ENCODE measurements at regions not wholly inside any gene's neighbourhood (a gene's known extent, or its start where the extent isn't known, plus 50 kb on each side); places are given as distances from the start of the nearest gene placed in this dataset.

GRCh38 chr17:15109608-15110007, 155.5 kb downstream of the PMP22 start:
- no peak for DNase-seq (ENCODE audit: low read depth in 2 of 2)

- DNase-seq (ENCODE audit: low read depth in 2 of 2) = no peak
Observed at GRCh38 chr17:15108992-15109391, 156.1 kb downstream of the PMP22 start.

DNA sequence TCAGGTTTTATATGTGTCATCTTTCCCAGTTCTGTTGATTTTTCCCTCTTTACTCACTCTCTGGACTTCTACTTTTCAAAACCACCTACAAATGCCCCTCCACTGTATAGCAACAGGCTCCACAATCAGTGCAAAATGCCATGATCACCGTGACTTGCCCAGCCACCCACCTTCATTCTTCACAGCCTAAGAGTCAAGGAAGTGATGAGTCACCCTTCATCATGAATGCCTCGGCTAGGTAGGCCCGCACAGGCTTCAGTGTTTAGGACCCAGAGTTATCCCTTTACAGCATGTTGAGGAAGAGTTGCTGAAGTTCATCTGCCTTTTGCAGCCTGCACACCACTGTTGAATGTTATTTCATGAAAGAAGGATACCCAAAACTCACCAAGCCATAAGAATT, 158.6 kb downstream of the PMP22 start:
- no peak for DNase-seq (ENCODE audit: low read depth in 2 of 2)

GRCh38 chr17:15103785-15104184, 161.3 kb downstream of the PMP22 start:
- DNase-seq (ENCODE audit: low read depth in 2 of 2) = no peak

DNA sequence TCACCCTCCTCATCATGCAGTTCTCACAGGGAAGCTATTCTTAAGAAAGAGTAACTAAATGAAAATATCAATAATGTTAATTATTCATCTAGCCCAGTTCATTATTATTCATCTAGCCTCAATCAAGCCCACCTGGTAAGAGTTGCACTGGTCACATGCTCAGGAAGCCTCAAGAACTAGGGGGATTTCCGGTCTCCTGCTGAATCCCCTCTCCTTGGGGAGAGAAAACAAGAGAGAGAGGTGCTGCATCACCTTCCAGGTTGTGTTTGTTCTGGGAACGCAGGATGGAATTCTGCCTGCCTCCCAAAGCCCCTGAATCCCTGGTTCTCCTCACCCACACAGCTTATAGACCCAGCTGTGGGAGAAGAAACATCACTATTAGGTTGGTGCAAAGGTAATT, 164.0 kb downstream of the PMP22 start:
- DNase-seq (ENCODE audit: low read depth in 2 of 2) = no peak

DNA sequence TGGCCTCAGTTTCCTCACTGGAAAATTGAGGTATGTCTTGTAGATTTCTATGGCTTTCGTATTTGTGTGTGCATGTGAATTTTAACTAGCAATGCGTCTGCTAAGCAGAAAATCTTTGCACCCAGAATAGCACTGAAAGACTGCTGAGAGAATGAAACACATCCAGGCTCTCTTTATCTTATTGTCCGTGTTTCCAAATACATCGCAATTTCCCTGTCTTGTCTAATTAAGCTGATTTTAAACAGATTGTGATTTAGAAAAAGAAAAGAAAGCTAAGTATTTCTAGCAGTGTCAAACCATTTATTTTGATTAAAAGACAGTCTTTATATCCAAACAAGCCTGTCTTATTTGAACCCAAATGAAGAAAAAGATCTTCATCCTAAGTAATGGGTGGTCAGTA, 168.6 kb downstream of the PMP22 start:
- DNase-seq (ENCODE audit: low read depth in 2 of 2) = no peak

DNA sequence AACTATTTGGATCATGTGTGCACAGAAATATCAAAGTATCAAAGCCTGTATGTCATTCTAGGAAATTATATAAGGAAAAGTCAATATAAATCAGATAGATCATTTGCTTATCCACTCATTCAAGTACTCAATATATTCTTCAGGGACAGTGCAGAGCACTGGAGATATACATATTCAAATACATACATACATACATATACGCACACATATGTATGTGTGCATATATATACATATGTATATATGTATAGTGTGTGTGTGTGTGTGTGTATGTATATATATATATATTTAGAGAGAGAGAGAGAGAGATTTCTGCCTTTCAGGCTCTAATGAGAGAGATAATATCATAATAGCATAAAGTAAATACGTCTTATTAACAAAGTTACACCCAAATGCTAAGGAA, 169.2 kb downstream of the PMP22 start:
- no peak for DNase-seq (ENCODE audit: low read depth in 2 of 2)

DNA sequence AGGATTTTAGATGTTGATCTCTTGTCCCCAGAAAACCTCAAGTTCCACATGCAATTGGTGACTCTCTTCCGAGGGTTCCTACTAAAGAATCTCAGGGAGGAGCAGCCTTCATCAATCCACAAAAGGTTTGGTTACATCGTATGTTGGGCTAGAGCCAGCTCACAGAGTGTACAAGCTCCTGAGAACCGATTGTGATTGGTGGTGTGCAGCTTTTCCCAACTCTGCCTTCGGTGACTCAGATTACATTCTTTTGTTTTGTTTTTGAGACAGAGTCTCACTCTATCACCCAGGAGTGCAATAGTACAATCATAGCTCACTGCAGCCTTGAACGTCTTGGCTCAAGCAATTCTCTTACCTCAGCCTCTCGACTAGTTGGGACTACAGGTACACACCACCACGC, 172.4 kb downstream of the PMP22 start:
- DNase-seq (ENCODE audit: low read depth in 2 of 2) = no peak

DNA sequence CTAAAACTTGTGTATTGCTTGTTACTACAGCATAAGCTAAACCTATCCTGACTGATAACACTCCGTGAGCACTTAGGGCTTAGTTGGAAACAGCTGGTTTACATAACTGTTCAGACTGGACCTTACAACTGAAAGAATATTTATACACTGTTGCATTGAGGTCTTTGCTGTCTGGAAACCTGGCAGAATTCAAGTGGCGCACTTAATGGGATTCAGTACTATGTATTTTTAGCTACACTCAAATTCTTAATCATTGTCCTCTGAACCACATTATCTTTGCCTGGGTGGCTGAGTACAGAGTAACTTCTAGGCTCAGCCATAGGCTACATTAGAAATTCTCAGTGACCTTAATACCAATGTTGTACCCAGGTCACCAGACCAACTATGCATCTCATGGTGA, 172.9 kb downstream of the PMP22 start:
- DNase-seq (ENCODE audit: low read depth in 2 of 2) = no peak

- no peak for DNase-seq (ENCODE audit: low read depth in 2 of 2)
Observed at GRCh38 chr17:15091825-15092224, 173.3 kb downstream of the PMP22 start.

DNA sequence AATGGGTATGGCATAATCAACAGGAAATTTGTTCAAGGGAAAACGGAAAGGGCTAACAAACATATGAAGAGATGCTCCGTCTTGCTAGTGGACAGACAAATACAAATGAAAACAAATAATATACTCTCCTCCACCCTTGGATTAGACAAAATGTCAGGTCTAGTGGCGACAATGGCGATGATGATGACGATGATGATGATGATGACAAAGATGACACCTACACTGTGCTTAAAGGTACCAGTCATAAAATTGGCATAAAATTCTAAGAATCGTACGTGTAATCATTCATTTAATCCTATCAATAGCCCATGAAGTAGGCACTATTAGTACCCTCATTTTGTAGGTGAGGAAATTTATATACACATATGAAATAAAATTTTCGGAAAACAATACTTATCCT, 174.6 kb downstream of the PMP22 start:
- DNase-seq (ENCODE audit: low read depth in 2 of 2) = no peak

- no peak for DNase-seq (ENCODE audit: low read depth in 2 of 2)
Observed at GRCh38 chr17:15087946-15088345, 177.2 kb downstream of the PMP22 start.

- no peak for DNase-seq (ENCODE audit: low read depth in 2 of 2)
Observed at GRCh38 chr17:15086776-15087295, 178.3 kb downstream of the PMP22 start.

DNA sequence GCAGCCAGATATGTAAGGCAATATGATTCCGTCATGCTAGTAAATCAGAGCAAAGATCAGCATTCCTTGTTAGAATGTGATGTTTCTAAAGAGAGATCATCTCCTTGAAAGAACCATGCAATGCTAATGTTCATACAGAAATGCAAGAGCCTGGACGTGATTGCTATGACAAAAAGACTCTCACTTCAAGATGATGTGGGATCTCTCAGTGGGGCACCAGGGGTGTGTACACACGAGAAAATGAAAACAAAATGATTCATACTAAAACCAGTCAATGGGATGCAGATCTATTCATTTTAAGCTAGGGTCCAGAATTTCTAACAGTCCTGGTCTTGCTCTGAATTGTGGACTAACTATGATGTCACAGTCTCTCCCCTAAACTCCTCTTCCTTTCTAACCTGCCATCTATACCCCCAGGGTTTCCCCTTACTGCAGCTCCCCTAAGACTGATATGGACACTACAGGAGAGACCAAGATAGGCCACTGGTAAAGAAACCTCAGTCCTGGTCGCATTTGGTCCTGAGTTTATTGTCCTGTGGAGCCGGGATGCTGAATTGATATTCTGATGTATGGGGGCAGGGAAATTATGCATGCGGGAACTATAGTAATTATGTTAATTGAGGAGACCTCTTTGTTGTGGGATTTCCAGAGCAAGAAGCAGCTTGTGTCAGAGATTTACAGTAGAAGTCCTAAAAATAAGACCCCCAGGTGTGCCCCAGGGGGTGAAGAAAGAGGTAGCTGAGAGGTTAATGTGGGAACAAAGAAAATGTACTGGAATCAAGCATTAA, 179.0 kb downstream of the PMP22 start:
- DNase-seq (ENCODE audit: low read depth in 2 of 2) = no peak

DNA sequence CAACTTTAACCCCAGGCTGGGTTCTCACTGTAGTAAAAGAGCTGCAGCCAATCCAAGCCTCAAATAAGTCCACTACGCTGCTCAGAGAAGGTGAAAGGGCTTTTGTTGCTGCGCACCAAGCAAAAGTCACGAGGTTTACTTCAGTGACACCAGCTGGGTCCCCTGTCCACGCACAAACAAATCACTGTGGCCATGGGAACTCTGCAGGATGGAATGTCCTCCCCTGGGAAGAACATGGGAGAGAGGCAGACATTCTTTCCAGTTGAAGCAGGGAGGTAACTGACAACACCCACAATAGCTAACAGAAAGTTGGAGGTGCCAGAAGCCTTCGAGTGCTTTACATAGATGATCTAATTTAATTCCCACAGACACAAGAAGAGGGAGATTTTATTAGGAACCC, 181.9 kb downstream of the PMP22 start:
- DNase-seq (ENCODE audit: low read depth in 2 of 2) = no peak

GRCh38 chr17:15081008-15081407, 184.1 kb downstream of the PMP22 start:
- DNase-seq (ENCODE audit: low read depth in 2 of 2) = no peak

- DNase-seq (ENCODE audit: low read depth in 2 of 2) = no peak
Observed at GRCh38 chr17:15078570-15078969, 186.6 kb downstream of the PMP22 start.

GRCh38 chr17:15076991-15077663, 188.0 kb downstream of the PMP22 start:
- no peak for DNase-seq (ENCODE audit: low read depth in 2 of 2)

GRCh38 chr17:15051933-15052332, 213.2 kb downstream of the PMP22 start:
- no peak for DNase-seq (ENCODE audit: low read depth in 2 of 2)

GRCh38 chr17:15049795-15050160, 215.3 kb downstream of the PMP22 start:
- DNase-seq (ENCODE audit: low read depth in 2 of 2) = no peak

DNA sequence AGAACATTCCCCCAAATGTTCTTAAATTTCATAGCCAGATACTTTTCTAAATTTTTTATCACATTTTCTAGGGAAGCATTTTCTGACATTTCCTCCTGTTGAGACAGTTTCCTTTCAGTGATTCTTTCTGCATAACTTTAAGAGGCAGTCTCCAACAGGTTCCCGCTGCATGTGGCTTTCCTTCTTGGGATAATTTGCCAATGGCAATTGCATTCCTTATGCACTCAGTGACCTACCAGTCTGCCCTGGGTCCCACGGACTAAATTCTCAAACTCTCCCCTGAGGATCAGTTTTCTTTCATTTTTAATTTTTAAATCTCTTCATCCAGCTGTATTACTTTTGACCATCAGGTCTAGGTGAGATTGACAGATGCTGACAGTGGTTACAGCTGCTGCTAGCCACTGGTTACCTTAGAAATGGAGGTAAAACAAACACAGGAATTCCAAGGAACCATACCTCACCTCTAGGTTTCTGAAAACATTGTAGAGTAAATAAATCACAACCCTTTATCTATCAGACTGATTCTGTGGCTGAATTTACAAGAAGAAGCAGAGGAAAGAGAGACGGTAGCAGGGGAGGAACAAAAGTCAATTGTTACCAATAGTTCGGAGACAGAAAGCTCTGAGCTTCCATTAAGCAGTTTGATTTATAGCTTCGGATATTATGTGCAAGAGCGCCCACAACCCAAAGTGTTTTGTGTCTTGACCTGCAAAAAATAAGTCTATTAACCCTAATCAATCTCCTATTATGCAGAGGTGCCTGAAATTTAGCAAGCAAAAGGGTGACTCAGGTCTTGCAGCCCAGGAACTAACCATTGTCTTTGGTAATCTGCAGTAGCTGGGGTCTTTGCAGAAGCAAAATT, 216.0 kb downstream of the PMP22 start:
- DNase-seq (ENCODE audit: low read depth in 2 of 2) = no peak

DNA sequence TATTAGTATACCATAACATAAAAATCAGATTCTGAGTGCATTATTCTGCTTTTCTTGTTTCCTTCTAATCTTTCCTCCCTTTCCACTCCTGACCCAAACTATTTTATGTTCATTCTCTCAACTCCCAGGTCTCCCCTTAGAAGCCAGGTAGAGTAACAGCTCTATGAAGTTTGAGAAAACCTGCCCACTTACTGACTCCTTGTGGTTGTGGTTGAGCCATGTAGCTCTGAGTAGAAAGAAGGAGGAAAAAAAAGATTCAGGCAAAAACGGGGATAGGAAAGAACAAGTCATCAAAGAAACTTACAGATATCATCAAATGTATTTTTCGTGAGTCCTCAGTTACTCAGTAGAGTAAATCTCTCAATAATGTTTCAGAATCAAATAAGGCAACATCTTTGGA, 216.7 kb downstream of the PMP22 start:
- DNase-seq (ENCODE audit: low read depth in 2 of 2) = no peak
